GM18502 (cell line): ENCODE measurements at regions not wholly inside any gene's neighbourhood (a gene's known extent, or its start where the extent isn't known, plus 50 kb on each side); places are given as distances from the start of the nearest gene placed in this dataset.

Experiments
- ATAC-seq: cut with Tn5 transposase; IDR thresholded peaks from one replicate; pipeline ENCODE4 v1.9.1; 2021; ENCODE audit warnings: mild to moderate bottlenecking; ENCODE audit not compliant: unreplicated experiment, poor library complexity

DNA sequence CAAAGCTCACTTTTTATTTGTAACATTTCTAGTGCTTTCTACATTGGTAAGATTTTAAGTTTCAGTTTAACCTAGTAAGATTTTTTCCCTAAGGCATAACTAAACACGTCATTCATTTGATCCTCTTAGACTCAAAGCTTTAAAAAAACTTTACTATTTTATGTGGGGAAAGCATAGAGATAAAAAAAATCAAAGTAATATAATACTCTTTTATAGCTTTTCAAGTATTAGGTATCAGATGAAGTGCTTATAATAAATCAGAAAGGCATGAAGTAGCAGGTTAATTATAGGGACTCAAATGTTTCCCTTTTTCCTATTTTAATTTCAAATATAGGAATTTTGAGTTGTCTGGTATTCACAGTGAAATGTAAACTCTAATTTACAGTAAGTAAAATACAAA lies 68.0 kb upstream of the POU5F2 start:
- no peak for ATAC-seq

DNA sequence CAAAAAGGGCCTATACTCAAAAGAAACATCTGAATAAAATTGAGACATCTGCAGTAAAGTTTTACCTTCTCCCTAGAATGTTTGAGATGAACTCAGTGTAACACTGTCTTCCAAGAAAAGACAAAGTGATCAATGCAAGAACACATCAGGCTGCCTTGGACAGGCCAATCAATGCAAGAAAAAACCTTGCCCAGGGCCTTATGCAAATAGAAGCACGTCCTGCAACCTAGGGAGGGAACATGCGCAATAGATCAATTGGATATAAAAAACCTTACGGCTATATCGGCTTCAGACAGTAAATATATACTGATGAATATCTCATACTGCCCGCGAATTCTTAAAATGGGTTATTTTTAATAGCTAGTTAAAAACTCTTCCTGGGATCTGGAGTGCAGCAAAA lies 66.4 kb upstream of the POU5F2 start:
- no peak for ATAC-seq

DNA sequence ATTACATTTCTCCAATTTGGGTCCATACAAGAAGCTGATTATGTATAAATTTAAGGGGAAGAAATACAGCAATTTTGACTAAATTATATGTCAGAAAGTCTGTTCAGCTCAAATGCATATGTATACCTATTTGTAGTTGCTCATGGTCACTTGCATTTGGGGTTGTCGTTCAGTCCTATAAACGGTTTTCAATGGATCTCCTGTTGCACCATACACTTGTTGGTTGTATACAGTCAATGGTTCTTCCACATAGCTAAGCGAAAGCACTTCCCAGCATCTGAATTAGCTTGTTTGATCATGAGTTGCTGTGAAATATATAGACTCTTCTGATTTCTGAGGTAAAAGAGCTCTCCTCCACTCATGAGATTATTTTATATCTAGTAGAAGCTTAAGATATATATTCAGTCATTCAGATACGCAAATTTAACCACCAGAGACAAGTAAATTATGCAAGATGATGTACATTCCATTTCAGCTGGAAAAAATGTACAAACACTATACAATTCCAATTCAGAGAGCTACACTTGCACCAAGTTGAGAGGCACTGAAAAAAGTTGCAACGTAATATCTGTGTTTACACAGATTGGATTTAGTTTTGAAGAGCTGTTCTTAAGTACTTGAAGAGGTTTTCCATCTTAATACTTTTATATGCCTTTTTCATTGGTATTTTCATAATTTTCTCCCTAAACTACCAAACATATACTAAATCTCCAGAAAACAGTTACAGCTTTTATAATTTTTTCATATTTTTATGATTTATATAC lies 64.4 kb upstream of the POU5F2 start:
- ATAC-seq: no peak

DNA sequence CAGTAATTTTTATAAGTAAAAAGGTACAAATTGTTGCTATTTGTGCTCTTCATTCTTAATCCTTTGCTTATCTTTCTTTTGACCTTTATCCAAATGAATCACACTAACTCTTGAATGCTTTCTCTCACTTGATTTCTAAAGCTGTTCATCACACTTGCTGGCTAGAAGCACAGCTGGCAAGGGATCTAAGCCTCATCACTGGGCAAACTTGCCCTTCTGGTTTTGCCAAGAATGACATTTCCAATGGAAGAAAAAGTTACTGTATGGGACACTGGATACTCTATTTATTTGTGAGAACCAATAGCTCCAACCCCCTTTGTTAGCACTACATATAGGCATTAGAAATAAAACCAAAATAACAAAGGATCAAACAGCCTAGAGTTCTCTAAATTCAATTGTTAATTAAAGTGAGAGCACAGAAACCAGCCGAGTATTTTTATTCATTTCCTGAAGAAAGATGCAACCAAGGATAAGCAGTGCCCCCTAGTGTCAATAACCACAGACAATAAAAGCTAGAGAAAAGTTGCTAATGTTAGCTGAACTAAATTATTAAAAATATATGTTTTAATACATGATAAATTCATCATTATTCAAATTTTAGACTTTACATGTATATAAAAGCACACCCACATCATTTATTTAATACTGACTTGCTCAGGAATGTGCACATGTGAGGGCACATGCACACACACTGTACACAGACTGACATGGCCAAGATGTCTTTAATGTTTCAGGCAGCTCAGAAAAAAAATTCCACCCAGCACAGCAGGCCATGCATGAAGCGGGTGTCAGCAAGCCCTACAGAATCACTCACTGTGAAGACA lies 59.8 kb upstream of the POU5F2 start:
- ATAC-seq: peak; percentile 81

DNA sequence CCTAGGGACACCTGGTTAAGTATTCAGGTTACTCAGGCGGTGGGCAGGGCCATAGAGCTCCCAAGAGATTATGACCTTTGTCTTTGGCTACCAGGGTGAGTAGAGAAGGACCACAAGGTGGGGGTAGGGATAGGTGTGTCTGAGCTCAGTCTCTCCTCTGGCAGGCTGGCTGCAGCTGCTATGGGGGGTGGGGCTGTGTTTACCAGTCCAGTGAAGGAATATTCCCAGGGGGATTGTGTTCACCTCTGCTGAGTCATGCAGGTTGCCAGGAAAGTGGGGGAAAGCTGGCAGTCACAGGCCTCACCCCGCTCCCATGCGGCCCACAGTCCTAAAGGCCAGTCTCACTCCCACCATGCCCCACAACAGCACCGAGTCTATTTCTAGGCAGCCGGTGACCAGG lies 53.6 kb upstream of the POU5F2 start:
- no peak for ATAC-seq

DNA sequence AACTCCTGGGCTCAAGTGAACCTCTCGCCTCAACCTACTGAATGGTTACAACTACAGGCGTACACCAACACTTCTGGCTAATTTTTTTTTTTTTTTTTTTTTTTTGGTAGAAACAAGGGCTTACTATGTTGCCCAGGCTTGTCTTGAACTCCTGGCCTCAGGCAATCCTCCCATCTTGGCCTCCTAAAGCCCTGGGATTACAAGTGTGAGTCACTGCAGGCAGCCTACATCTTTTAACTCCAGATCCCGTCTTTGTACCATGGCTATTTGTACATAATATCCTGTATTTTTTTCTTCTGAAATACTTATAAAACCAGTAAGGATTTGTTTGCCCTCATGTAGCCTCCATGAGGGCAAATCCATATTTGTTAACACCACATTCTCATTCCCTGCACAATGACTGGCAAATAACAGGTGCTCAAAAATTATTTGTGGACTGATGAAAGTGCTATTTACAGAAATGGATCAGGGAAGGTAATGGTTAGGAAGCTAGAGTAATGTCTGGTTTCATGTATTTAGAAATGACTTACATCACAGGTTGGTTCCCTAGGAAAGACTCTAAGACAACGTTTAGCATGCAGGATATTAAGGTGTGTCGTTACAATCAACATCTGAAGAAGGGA lies 51.9 kb upstream of the POU5F2 start:
- ATAC-seq: no peak

DNA sequence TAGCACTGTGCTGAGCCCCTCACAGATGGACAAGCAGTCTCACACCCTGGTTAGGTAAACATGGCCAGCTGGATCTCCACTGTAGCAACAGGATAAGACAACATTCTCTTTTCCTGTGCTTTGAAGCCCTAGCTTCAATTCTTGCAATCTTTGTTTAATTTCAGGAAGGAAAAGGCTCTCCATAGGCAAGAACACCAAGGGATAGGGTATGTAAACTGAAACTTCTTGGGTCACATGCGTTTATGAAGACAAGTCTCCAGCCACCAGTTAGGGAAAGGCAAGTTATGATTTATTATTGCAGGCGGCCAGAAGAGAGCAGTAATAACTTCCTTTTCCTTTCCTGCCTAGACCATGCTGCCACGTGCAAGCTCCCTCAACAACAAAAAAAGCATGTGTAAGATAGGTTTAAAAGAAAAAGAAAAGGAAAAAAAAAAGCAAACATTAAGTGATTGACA lies 50.1 kb upstream of the POU5F2 start:
- ATAC-seq: no peak
